Stimulated activated CD8-positive, alpha-beta memory T cell treated with anti-CD3 and anti-CD28 coated beads, Interleukin-7, amount 100 ng/mL, for 1 hour (primary cell): ENCODE measurements at regions not wholly inside any gene's neighbourhood (a gene's known extent, or its start where the extent isn't known, plus 50 kb on each side); places are given as distances from the start of the nearest gene placed in this dataset.

ENCODE experiments used
- DNase-seq, 2 donors: peaks; one replicate each; pipeline ENCODE4 v3.0.0-alpha.2; 2020; ENCODE audit warnings: low read depth in 2 of 2

GRCh38 chr10:36700123-36700522 lies 425.3 kb upstream of the ANKRD30A start:
- DNase-seq: no peak

GRCh38 chr10:36692759-36693158 lies 432.6 kb upstream of the ANKRD30A start:
- DNase-seq: no peak

GRCh38 chr10:36688717-36689116 lies 436.7 kb upstream of the ANKRD30A start:
- DNase-seq: no peak

- no peak for DNase-seq
Observed at GRCh38 chr10:36683421-36683820, 442.0 kb upstream of the ANKRD30A start.

- DNase-seq: no peak
Observed at GRCh38 chr10:36681751-36682632, 443.4 kb upstream of the ANKRD30A start.

GRCh38 chr10:36679554-36679953 lies 445.8 kb upstream of the ANKRD30A start:
- no peak for DNase-seq

- DNase-seq: no peak
Observed at GRCh38 chr10:36677431-36677768, 448.0 kb upstream of the ANKRD30A start.

- no peak for DNase-seq
Observed at GRCh38 chr10:36676756-36677430, 448.5 kb upstream of the ANKRD30A start.

- no peak for DNase-seq
Observed at GRCh38 chr10:36676321-36676720, 449.1 kb upstream of the ANKRD30A start.

GRCh38 chr10:36675458-36675880 lies 449.9 kb upstream of the ANKRD30A start:
- DNase-seq: no peak

GRCh38 chr10:36671607-36672006 lies 453.8 kb upstream of the ANKRD30A start:
- no peak for DNase-seq

GRCh38 chr10:36670621-36671402 lies 454.6 kb upstream of the ANKRD30A start:
- DNase-seq: no peak

GRCh38 chr10:36669615-36670352 lies 455.6 kb upstream of the ANKRD30A start:
- no peak for DNase-seq

- no peak for DNase-seq
Observed at GRCh38 chr10:36666451-36666850, 458.9 kb upstream of the ANKRD30A start.

- no peak for DNase-seq
Observed at GRCh38 chr10:36662571-36662970, 462.8 kb upstream of the ANKRD30A start.

GRCh38 chr10:36650274-36650673 lies 475.1 kb upstream of the ANKRD30A start:
- DNase-seq: no peak

GRCh38 chr10:36647540-36647939 lies 477.9 kb upstream of the ANKRD30A start:
- no peak for DNase-seq

GRCh38 chr10:36640626-36641025 lies 484.8 kb upstream of the ANKRD30A start:
- no peak for DNase-seq

GRCh38 chr10:36638462-36639155 lies 486.8 kb upstream of the ANKRD30A start:
- no peak for DNase-seq

GRCh38 chr10:36636879-36637278 lies 488.5 kb upstream of the ANKRD30A start:
- DNase-seq: no peak

GRCh38 chr10:36636285-36636839 lies 489.0 kb upstream of the ANKRD30A start:
- no peak for DNase-seq
